Stimulated activated CD4-positive, alpha-beta T cell treated with anti-CD3 and anti-CD28 coated beads, Interleukin-1b, Interleukin-23, amount 100 ng/mL, for 24 hours (primary cell): ENCODE measurements at regions not wholly inside any gene's neighbourhood (a gene's known extent, or its start where the extent isn't known, plus 50 kb on each side); places are given as distances from the start of the nearest gene placed in this dataset.
"Not testable (repeated sequence)": the region's sequence is repeated elsewhere in the genome, so short reads cannot be mapped to it uniquely, and the experiment has no call there.

Experiments
- DNase-seq, 4 experiments: peaks; one replicate each; pipeline ENCODE4 v3.0.0-alpha.2; 2020; ENCODE audit warnings: low read depth in 4 of 4, low spot score in 1 of 4

- no peak for DNase-seq
These were observed 63.1 kb upstream of the NDN start for GRCh38 chr15:23750179-23750578.

- no peak for DNase-seq
These were observed 63.7 kb upstream of the NDN start for GRCh38 chr15:23750776-23751175.

- no peak for DNase-seq
These were observed 66.1 kb upstream of the NDN start for GRCh38 chr15:23753248-23753647.

- no peak for DNase-seq
These were observed 71.8 kb upstream of the NDN start for GRCh38 chr15:23758891-23759290.

- DNase-seq: no peak
These were observed 72.9 kb upstream of the NDN start for GRCh38 chr15:23760024-23760423.

DNA sequence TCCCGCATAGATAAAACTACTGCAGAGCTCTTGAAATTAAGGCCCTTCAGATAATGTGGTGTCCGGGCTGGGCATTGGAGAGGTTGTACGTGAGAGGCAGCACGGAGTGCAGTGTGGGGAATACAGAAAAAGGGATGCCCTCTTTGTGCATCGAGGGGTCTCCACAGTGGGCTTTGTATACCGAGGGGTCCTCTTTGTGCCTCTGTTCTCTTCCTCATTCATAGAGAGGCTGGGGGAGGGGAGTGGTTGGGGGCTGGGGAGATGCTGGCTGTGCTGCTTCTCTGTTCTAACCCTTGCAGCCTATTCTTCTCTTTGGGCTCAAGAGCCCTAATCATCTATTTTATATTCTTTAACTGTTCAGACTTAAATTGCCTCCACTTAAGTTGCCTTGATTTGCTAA is 74.3 kb upstream of the NDN start:
- no peak for DNase-seq

DNA sequence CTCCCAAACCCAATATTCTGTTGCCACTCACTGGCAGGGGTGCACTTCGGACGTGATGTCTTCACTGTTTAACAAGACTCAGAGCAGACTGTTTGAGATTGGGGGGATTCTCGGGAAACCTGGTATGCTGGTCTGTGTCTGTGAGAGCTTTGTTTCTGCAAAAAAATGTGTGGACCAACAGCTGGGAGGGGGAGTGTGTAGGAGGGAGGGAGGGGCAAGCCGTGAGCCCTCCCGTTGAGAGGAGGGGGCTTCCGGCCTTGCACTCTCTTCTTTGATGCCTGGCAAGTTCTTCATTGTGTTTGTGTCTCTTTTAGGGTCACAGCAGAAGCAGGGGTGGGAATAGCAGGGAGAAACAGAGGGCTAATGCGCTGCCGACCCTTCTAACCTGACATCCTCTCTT is 74.9 kb upstream of the NDN start:
- no peak for DNase-seq

- no peak for DNase-seq
These were observed 75.9 kb upstream of the NDN start for GRCh38 chr15:23763021-23763420.

DNA sequence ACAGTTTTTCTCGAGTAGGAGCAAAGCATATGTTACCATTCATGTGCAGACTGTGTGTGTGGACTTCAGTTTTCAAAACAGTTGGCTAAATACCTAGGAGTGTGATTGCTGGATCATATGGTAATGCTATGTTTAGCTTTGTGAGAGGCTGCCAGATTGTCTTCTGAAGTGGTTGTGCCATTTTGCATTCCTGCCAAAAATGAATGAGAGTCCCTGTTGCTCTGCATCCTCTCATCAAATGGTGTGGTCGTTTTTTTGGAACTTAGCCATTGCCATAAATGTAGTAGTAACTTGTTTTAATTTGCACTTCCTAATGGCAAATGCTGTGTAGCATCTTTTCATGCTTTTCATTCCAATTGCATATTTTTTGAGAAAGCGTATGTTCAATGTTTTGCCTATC is 77.2 kb upstream of the NDN start:
- DNase-seq: no peak

DNA sequence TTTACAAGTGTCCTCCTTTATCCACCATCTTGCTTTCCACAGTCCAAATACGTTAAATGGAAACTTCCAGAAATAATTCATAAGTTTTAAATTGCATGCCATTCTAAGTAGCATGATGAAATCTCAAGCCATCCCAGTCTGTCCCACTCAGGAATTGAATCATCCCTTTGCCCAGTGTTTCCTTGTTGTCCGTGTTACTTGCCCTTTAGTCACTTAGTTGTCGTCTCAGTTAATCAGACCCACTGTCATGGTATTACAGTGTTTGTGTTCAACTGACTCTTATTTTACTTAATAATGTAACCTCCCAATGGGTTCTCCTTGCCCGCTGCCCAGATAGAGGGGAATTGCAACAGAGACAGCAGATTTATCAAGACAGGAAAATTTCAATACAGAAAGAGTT is 77.6 kb upstream of the NDN start:
- DNase-seq: no peak

DNA sequence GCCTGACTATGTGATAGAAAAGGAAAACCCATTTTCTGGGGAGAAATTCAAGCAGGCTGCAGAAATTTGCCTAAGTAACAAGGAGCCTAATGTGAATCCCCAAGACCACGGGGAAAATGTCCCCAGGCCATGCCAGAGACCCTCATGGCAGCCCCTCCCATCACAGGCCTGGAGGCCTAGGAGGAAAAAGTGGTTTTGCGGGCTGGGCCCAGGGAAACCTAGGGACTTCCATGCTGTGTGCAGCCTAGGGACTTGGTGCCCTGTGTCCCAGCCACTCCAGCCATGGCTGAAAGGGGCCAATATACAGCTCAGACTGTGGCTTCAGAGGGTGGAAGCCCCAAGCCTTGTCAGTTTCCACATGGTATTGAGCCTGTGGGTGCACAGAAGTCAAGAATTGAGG is 79.7 kb upstream of the NDN start:
- DNase-seq: not testable (repeated sequence)

DNA sequence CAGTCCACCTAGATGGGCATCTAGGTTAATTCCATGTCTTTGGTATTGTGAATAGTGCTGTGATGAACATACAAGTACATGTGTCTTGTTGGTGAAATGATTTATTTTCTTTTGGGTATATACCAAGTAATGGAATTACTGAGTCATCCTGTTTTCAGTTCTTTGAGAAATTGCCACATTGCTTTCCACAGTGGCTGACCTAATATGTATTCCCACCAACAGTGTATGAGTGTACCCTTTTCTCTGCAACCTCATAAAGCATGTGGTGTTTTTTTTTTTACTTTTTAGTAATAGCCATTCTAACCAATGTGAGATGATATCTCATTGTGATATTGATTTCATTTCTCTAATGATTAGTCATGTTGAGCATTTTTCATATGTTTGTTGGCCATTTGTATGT is 86.0 kb upstream of the NDN start:
- no peak for DNase-seq

DNA sequence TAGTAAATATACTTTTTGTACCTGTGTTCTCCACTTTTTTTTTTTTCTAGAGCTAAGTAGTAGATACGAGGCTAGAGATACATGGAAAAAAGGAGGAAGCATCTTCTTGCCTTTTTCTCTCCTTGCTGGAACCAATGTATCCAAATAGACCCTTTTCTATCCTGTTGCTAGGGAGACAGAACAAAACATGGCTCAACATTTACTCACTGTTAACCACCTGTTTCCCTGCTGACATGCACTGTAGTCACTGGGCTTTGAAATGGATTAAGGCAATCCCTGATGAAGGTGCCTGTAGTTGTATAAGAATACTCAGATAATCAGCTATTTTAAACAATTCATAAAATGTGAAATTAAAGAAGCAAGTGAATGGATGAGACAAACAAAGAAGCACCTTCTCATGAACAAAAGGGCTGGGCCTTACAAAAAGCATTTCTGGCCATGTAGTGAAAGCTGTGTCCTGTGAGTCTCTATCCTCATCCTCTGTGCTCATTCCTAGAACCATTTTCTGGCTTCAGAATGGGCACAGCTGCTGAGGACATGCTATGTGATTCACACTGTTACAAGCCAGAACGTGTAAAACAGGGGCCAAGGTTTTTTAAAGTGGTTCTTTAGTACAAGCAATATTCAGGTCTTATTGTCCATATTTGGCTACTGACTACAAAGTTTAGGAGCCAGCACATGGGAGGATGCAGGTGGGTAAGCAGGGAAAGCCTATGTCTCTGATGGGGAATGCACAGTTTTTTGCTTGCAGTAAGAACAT is 100.4 kb upstream of the NDN start:
- no peak for DNase-seq

DNA sequence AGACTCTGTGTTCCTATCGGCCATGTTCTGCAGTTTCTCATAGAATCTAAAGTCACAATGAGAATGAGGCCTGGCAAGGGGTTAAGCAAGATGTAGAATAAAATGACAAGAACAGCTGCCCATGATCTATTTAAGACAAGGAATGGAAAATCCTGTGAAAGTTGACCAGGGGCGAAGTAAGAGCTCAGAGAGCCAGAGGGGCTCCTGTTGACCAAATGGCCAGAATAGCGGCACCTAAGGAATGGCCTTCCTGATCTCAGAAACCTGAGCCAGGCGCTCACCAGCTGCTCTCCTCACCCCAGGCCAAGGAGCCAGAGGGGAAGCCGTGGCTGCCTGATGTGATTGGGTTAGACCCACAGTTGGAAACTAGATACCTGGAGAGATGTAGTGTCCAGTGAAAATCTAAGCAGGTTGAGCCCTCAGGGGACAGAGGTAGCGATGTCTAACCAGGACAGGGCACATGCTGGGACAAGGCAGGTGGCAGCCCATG is 106.1 kb upstream of the NDN start:
- DNase-seq: no peak

DNA sequence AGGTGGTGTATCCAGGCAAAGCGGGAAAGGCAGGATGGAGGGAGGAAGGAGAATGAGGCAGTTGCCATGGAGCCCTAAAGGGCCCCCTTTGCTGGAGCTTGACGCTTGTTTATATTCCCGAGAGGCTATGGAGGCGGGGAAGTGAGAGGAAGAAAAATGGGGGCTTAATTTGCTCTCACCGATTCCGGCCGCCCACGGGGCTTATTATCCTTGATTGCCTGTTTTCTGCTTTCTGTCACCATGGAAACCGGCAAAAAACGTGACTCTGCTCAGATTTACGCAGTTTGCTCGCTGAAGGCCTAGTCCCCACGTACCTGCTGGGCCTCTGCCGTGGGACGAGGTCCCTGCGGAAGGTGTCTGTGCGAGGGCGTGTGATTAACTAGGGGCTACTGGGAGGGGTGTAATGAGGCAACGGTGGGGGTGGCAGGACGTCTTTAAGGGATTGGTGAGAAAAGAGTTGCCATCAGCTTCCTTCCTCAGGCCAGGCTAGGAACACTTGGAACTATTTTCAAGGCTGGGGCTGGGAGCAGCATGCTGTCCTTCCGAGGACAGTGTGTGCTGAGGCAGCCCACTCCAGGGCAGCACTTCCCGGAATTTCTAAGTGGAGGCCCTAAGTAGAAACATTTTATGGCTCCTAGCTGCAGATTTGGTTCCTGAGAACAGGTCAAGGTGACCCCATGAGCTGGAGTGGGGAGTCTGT is 110.8 kb upstream of the NDN start:
- DNase-seq: no peak

DNA sequence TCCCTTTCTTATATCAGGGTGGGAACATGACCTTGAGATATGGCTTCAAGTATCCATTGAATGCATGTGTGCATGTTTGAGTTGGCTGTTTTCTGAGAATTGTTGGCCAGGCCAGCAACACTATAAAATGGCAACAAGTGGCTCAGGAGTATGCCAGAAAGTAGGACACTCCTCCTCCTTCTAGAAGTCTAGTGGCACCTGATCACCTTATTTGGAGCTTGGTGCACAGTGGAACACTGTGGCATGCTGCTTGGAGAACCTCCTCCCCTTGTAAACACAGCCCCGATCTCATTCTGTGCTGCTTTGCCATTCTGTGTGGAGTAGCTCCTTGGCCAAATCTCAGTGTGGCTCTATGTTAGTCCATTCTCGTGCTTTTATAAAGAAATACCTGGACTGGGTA is 114.8 kb upstream of the NDN start:
- no peak for DNase-seq

DNA sequence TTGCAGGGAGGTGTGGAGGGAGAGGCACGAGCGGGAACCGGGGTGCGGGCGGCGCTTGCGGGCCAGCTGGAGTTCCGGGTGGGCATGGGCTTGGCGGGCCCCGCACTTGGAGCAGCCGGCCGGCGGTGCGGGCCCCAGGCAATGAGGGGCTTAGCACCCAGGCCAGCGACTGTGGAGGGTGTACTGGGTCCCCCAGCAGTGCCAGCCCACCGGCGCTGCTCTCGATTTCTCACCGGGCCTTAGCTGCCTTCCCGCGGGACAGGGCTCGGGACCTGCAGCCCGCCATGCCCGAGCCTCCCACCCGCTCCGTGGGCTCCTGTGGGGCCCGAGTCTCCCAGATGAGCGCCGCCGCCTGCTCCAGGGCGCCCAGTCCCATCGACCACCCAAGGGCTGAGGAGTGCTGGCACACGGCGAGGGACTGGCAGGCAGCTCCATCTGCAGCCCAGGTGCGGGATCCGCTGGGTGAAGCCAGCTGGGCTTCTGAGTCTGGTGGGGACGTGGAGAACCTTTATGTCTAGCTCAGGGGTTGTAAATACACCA is 115.9 kb upstream of the NDN start:
- DNase-seq: not testable (repeated sequence)

DNA sequence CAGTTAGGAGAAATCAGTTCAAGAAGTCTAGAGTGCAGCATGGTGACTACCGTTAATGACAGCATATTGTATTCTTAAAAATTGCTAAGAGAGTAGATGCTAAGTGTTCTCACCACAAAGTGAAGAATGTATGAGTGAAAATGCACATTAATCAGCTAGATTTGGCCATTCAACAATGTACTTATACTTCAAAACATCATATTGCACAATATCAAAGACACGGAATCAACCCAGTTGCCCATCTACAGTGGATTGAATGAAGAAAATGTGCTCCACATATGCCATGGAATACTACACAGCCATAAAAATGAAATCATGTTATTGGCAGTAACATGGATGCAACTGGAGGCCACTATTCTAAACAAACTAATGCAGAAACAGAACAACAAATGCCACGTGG is 119.9 kb upstream of the NDN start:
- DNase-seq: no peak

- DNase-seq: no peak
These were observed 136.4 kb upstream of the NDN start for GRCh38 chr15:23823508-23823907.

DNA sequence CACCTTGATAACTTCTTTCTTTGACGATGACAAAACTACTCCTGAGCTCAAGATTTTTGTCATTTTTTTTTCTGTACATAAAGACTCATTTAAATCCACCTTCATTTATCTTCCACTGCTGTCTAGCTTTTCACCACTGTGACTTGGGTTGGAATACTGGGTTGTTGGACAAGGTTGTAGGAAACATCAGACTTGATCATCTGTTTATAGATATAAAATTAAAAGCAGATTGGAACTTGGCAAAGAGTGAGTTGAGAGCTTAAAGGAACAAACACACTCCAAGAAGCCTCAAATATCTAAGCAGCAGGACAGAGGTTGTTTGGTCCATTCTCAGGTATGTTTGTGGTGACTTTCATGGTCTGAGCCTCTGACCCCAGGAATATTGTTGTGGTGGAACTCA is 141.7 kb upstream of the NDN start:
- DNase-seq: no peak

- DNase-seq: no peak
These were observed 148.8 kb upstream of the NDN start for GRCh38 chr15:23835953-23836352.

- no peak for DNase-seq
These were observed 152.9 kb upstream of the NDN start for GRCh38 chr15:23839893-23840474.
